ENCODE measurements at regions not wholly inside any gene's neighbourhood (a gene's known extent, or its start where the extent isn't known, plus 50 kb on each side); places are given as distances from the start of the nearest gene placed in this dataset.
"Not testable (repeated sequence)": the region's sequence is repeated elsewhere in the genome, so short reads cannot be mapped to it uniquely, and the experiment has no call there.

- not testable (repeated sequence) for DNase-seq (ENCODE audit: low spot score)
Observed at GRCh38 chr5:101040002-101040401, 136.9 kb upstream of the ST8SIA4 start.

GRCh38 chr5:101036778-101037177 is 133.7 kb upstream of the ST8SIA4 start:
- DNase-seq (ENCODE audit: low spot score), result no peak

GRCh38 chr5:101035425-101035824 is 132.3 kb upstream of the ST8SIA4 start:
- no peak for DNase-seq (ENCODE audit: low spot score)

- no peak for DNase-seq (ENCODE audit: low spot score)
Observed at GRCh38 chr5:101024299-101024698, 121.2 kb upstream of the ST8SIA4 start.

- DNase-seq (ENCODE audit: low spot score), result no peak
Observed at GRCh38 chr5:101018299-101018698, 115.2 kb upstream of the ST8SIA4 start.

- DNase-seq (ENCODE audit: low spot score), result no peak
Observed at GRCh38 chr5:101012880-101013279, 109.8 kb upstream of the ST8SIA4 start.

GRCh38 chr5:101009758-101010519 is 106.9 kb upstream of the ST8SIA4 start:
- no peak for DNase-seq (ENCODE audit: low spot score)

GRCh38 chr5:100992354-100992753 is 89.3 kb upstream of the ST8SIA4 start:
- DNase-seq (ENCODE audit: low spot score), result no peak

GRCh38 chr5:100983601-100984000 is 80.5 kb upstream of the ST8SIA4 start:
- not testable (repeated sequence) for DNase-seq (ENCODE audit: low spot score)

- no peak for DNase-seq (ENCODE audit: low spot score)
Observed at GRCh38 chr5:100974082-100974481, 71.0 kb upstream of the ST8SIA4 start.

GRCh38 chr5:100970646-100971255 is 67.7 kb upstream of the ST8SIA4 start:
- DNase-seq (ENCODE audit: low spot score), result no peak

GRCh38 chr5:100965291-100965690 is 62.2 kb upstream of the ST8SIA4 start:
- DNase-seq (ENCODE audit: low spot score), result no peak

All from mucosa of gallbladder (tissue), 1 donor.